Bronchial epithelial cell (primary cell): ENCODE measurements at regions not wholly inside any gene's neighbourhood (a gene's known extent, or its start where the extent isn't known, plus 50 kb on each side); places are given as distances from the start of the nearest gene placed in this dataset.

ENCODE experiments used
- DNase-seq: peaks from one replicate; pipeline ENCODE4 v3.0.0-alpha.2; 2010; ENCODE audit warnings: low read depth
- FAIRE-seq: peaks from 2 replicates; lab custom pipeline; 2011; peaks lifted over from hg19 to GRCh38; lab: Jason Lieb, UNC
- H3K27me3 ChIP-seq: 2 replicates; pipeline ENCODE4 v1.5.1; 2011; ENCODE audit warnings: low read length; ENCODE audit not compliant: control insufficient read depth, insufficient read depth
- H3K36me3 ChIP-seq: 2 replicates; pipeline ENCODE4 v1.5.1; 2011; ENCODE audit warnings: low read length; ENCODE audit not compliant: control insufficient read depth, insufficient read depth
- H3K4me3 ChIP-seq: 2 replicates; pipeline ENCODE4 v1.5.1; 2011; ENCODE audit warnings: mild to moderate bottlenecking, low read depth, low read length, control low read depth
- TF ChIP-seq, protein P1 (sequence below): IDR thresholded peaks from 2 replicates; pipeline ENCODE4 v1.5.1; 2011; ENCODE audit warnings: mild to moderate bottlenecking, moderate library complexity, low read length, control low read depth, inconsistent platforms; ENCODE audit not compliant: insufficient read depth, severe bottlenecking

- TF ChIP-seq, protein P1, sequence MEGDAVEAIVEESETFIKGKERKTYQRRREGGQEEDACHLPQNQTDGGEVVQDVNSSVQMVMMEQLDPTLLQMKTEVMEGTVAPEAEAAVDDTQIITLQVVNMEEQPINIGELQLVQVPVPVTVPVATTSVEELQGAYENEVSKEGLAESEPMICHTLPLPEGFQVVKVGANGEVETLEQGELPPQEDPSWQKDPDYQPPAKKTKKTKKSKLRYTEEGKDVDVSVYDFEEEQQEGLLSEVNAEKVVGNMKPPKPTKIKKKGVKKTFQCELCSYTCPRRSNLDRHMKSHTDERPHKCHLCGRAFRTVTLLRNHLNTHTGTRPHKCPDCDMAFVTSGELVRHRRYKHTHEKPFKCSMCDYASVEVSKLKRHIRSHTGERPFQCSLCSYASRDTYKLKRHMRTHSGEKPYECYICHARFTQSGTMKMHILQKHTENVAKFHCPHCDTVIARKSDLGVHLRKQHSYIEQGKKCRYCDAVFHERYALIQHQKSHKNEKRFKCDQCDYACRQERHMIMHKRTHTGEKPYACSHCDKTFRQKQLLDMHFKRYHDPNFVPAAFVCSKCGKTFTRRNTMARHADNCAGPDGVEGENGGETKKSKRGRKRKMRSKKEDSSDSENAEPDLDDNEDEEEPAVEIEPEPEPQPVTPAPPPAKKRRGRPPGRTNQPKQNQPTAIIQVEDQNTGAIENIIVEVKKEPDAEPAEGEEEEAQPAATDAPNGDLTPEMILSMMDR: no peak
- H3K4me3 ChIP-seq: no peak overlapping the region
- no peak for FAIRE-seq
- no peaks in the 10 kb centered on the region for H3K36me3 ChIP-seq
- peaks cover 5% of the 10 kb centered on the region for H3K27me3 ChIP-seq
- no peak for DNase-seq
These were observed 220.7 kb upstream of the UBASH3B start for GRCh38 chr11:122434786-122435185.

GRCh38 chr11:122430490-122430889, 225.0 kb upstream of the UBASH3B start:
- FAIRE-seq: peak; percentile 52
- TF ChIP-seq, protein P1: no peak
- H3K4me3 ChIP-seq: no peak overlapping the region

DNA sequence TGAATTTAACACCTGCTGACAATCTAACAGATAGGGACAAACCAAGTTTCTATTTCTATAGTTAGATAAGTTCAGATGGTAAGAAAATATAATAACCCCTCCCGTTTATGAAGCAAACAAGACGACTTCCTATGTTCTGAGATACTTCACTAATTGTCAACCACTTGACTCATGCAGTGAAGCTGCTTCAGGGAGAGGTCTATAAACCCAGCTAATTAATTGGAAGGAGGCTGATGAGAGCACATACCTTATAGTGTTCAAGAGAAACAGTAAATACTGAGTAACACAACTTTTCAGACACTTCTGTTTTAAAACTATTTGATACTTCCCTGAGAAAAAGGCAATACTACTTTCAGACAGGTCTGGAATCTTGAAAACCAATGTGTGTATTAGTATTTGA, 229.4 kb upstream of the UBASH3B start:
- Histone ChIP-seq H3K36me3 (no peaks in the 10 kb centered on the region), H3K4me3 (no peak overlapping the region), H3K27me3 (no peaks in the 10 kb centered on the region)
- DNase-seq (no peak), FAIRE-seq (no peak)
- TF ChIP-seq, protein P1: no peak

More at GRCh38 chr11:122430490-122430889, 225.0 kb upstream of the UBASH3B start:
- Histone ChIP-seq H3K36me3 (no peaks in the 10 kb centered on the region), H3K27me3 (no peaks in the 10 kb centered on the region)
- DNase-seq: no peak

GRCh38 chr11:122424636-122425035, 230.9 kb upstream of the UBASH3B start:
- TF ChIP-seq, protein P1: no peak
- no peaks in the 10 kb centered on the region for H3K36me3 ChIP-seq
- no peak for FAIRE-seq
- no peak for DNase-seq
- H3K27me3 ChIP-seq: no peaks in the 10 kb centered on the region
- H3K4me3 ChIP-seq: no peak overlapping the region

DNA sequence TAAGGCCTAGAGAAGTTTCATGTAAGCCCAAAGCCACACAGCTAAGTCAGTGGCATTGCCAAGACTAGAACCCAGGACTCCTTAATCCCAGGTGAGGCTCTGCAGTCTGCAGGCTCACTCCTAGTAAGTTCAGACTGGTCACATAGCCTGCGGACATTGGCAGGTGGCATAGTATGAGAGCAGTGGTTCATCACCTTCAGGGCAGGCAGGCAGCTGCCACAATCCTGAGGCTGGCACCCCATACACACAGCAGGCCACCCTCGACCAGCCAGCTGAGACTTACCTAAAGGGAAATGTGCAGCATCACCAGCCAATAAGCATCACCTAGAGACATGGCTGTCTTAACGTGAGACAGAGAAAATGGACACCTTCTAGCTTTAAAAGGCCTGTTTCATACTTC, 231.6 kb upstream of the UBASH3B start:
- no peak for DNase-seq
- Histone ChIP-seq H3K27me3 (no peaks in the 10 kb centered on the region), H3K36me3 (no peaks in the 10 kb centered on the region), H3K4me3 (no peak overlapping the region)
- no peak for FAIRE-seq
- TF ChIP-seq, protein P1: no peak

GRCh38 chr11:122423273-122423672, 232.2 kb upstream of the UBASH3B start:
- Histone ChIP-seq H3K4me3 (no peak overlapping the region), H3K36me3 (no peaks in the 10 kb centered on the region), H3K27me3 (no peaks in the 10 kb centered on the region)
- DNase-seq: no peak
- FAIRE-seq: no peak
- TF ChIP-seq, protein P1: no peak
